ENCODE measurements at regions not wholly inside any gene's neighbourhood (a gene's known extent, or its start where the extent isn't known, plus 50 kb on each side); places are given as distances from the start of the nearest gene placed in this dataset.

GRCh38 chr15:46304321-46304720 is 669.5 kb downstream of the SQOR start:
- TF ChIP-seq POLR2A (IDR thresholded peaks at IDR 0.05; ENCODE audit: low read depth, low read length), result no peak
- TF ChIP-seq POLR2AphosphoS5 (IDR thresholded peaks at IDR 0.05; ENCODE audit: low read depth, low read length), result no peak
